CD4-positive, CD25-positive, alpha-beta regulatory T cell (primary cell): ENCODE measurements at regions not wholly inside any gene's neighbourhood (a gene's known extent, or its start where the extent isn't known, plus 50 kb on each side); places are given as distances from the start of the nearest gene placed in this dataset.

Experiments used
- ATAC-seq, 2 donors: fragments of 150-1000 bp; cut with Tn5 transposase; one replicate each; pipeline ENCODE4 v1.10.0; 2021; ENCODE audit warnings: low read depth in 2 of 2, moderate number of reproducible peaks in 2 of 2, moderate library complexity in 1 of 2
- DNase-seq, 3 donors: peaks; one replicate each; pipeline versions ENCODE4 v3.0.0 to v3.0.0-alpha.2; 2012 to 2022; ENCODE audit warnings: mixed read lengths in 1 of 3
- H3K27ac ChIP-seq: one replicate; pipeline ENCODE4 v1.7.0; 2013; ENCODE audit warnings: mild to moderate bottlenecking, low read length; ENCODE audit not compliant: insufficient read depth, poor library complexity, severe bottlenecking
- H3K27me3 ChIP-seq: one replicate; pipeline ENCODE4 v1.7.0; 2013; ENCODE audit warnings: low read length; ENCODE audit not compliant: control insufficient read depth, insufficient read depth
- H3K36me3 ChIP-seq: one replicate; pipeline ENCODE4 v1.7.0; 2013; ENCODE audit warnings: mild to moderate bottlenecking, low read length, moderate library complexity; ENCODE audit not compliant: control insufficient read depth, insufficient read depth
- H3K4me1 ChIP-seq: 2 replicates; pipeline ENCODE4 v1.7.0; 2013; ENCODE audit warnings: mild to moderate bottlenecking, low read length; ENCODE audit not compliant: insufficient read depth, control insufficient read depth, poor library complexity, severe bottlenecking
- H3K4me3 ChIP-seq: one replicate; pipeline ENCODE4 v1.7.0; 2013; ENCODE audit warnings: low read depth, mild to moderate bottlenecking, low read length, moderate library complexity
- H3K9me3 ChIP-seq, 2 experiments: 1 replicate in 1 of 2; 2 replicates in 1 of 2; pipeline ENCODE4 v1.7.0; 2013; ENCODE audit warnings: low read length in 2 of 2, mild to moderate bottlenecking in 1 of 2, moderate library complexity in 1 of 2; ENCODE audit not compliant: control insufficient read depth in 2 of 2
- H3K27ac Mint-ChIP-seq, 3 donors: one replicate each; pipeline ENCODE4 v1.8.0; 2020 to 2022; ENCODE audit warnings: mild to moderate bottlenecking in 3 of 3, mixed read lengths in 3 of 3, moderate library complexity in 2 of 3
- H3K27me3 Mint-ChIP-seq: one replicate; pipeline ENCODE4 v1.8.0; 2022; ENCODE audit warnings: mild to moderate bottlenecking, mixed read lengths
- H3K36me3 Mint-ChIP-seq: one replicate; pipeline ENCODE4 v1.8.0; 2020; ENCODE audit warnings: mixed read lengths
- H3K4me1 Mint-ChIP-seq, 4 donors: one replicate each; pipeline ENCODE4 v1.8.0; 2020 to 2022; ENCODE audit warnings: mixed read lengths in 4 of 4, mild to moderate bottlenecking in 1 of 4
- H3K4me3 Mint-ChIP-seq, 4 donors: one replicate each; pipeline ENCODE4 v1.8.0; 2020 to 2022; ENCODE audit warnings: mild to moderate bottlenecking in 4 of 4, mixed read lengths in 4 of 4, moderate library complexity in 3 of 4
- H3K9me3 Mint-ChIP-seq, 7 donors: one replicate each; pipeline ENCODE4 v1.8.0; 2020 to 2022; ENCODE audit warnings: mixed read lengths in 7 of 7, mild to moderate bottlenecking in 3 of 7, moderate library complexity in 2 of 7

DNA sequence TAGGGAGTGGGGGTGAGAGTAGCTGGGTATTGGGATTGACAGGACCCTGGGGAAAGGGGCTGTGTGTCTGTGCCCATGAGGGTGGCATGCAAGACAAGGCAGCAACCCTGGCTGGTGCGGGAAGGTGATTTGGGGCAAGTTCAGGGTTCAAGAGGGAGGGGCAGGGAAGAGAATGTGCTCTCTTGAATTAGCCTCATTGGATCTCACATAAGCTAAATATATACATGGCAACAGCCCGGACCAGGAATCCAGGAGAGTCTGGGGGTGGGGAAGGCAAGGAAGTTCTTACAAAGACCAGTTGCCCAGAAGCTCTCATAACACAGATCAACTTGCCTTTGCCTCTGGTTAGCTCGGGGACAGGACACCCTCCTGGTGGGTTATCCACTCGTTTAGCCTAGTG lies 73.3 kb downstream of the IRX3 start:
- Histone ChIP-seq H3K27me3 (no peaks in the 10 kb centered on the region), H3K27ac (no peak overlapping the region), H3K9me3 (no peaks in the 10 kb centered on the region), H3K4me1 (no peaks in the 10 kb centered on the region), H3K36me3 (no peaks in the 10 kb centered on the region), H3K4me3 (no peak overlapping the region)
- H3K9me3 Mint-ChIP-seq = no peaks in the 10 kb centered on the region
- no peak overlapping the region for H3K4me3 Mint-ChIP-seq
- H3K36me3 Mint-ChIP-seq = no peaks in the 10 kb centered on the region
- no peaks in the 10 kb centered on the region for H3K27me3 Mint-ChIP-seq
- no peak for ATAC-seq
- H3K4me1 Mint-ChIP-seq = no peaks in the 10 kb centered on the region
- no peak for DNase-seq
- no peak overlapping the region for H3K27ac Mint-ChIP-seq

DNA sequence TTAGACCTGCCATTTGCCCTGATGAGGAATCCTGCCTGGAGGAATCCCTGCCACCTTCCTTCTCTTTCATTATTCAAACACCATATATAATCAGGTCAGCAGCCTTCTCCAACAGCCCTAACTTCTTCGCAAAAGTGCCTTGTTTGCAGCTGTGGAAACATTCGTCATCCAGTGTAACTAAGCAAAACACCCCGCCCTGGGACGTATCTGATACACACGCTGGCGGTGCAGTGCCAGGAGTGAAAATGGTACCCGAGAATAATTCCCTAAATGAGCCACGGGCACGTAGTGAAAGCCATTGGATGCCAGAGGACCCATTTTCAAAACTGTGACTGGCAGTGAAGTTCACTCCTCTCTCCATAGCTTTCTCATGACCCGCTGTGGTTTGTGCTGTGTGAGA lies 73.7 kb downstream of the IRX3 start:
- Mint-ChIP-seq H3K27me3 (no peaks in the 10 kb centered on the region), H3K27ac (peak overlapping the region in 1 of 3 donors; percentile 16), H3K4me1 (no peaks in the 10 kb centered on the region), H3K9me3 (no peaks in the 10 kb centered on the region), H3K4me3 (no peak overlapping the region), H3K36me3 (no peaks in the 10 kb centered on the region)
- H3K4me1 ChIP-seq = no peaks in the 10 kb centered on the region
- no peak overlapping the region for H3K4me3 ChIP-seq
- no peak overlapping the region for H3K27ac ChIP-seq
- no peak for ATAC-seq
- no peaks in the 10 kb centered on the region for H3K9me3 ChIP-seq
- H3K36me3 ChIP-seq = no peaks in the 10 kb centered on the region
- no peaks in the 10 kb centered on the region for H3K27me3 ChIP-seq
- no peak for DNase-seq

DNA sequence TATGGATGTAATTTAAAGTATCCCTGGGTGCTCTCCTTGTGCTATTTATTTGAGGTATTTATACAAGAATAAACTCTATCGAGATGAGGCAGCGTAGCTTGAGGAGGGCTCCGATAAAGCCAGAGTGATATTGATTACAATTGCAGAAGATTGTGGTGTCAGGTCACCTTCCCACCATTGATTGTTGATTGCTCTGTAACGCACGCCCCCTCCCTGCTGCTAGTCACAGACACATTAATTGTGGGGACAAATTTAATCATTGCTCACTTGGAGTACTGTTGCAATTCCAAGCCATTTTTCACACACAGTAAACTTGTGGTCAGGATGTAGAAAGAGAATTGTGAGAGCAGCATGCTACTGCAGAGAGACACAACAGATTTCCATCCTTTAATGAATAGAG lies 75.4 kb downstream of the IRX3 start:
- Histone ChIP-seq H3K9me3 (no peaks in the 10 kb centered on the region), H3K27ac (no peak overlapping the region), H3K27me3 (no peaks in the 10 kb centered on the region), H3K36me3 (no peaks in the 10 kb centered on the region), H3K4me3 (no peak overlapping the region), H3K4me1 (no peaks in the 10 kb centered on the region)
- Mint-ChIP-seq H3K9me3 (no peaks in the 10 kb centered on the region), H3K36me3 (no peaks in the 10 kb centered on the region), H3K27me3 (no peaks in the 10 kb centered on the region), H3K27ac (no peak overlapping the region), H3K4me3 (no peak overlapping the region), H3K4me1 (no peaks in the 10 kb centered on the region)
- ATAC-seq (no peak), DNase-seq (no peak)

DNA sequence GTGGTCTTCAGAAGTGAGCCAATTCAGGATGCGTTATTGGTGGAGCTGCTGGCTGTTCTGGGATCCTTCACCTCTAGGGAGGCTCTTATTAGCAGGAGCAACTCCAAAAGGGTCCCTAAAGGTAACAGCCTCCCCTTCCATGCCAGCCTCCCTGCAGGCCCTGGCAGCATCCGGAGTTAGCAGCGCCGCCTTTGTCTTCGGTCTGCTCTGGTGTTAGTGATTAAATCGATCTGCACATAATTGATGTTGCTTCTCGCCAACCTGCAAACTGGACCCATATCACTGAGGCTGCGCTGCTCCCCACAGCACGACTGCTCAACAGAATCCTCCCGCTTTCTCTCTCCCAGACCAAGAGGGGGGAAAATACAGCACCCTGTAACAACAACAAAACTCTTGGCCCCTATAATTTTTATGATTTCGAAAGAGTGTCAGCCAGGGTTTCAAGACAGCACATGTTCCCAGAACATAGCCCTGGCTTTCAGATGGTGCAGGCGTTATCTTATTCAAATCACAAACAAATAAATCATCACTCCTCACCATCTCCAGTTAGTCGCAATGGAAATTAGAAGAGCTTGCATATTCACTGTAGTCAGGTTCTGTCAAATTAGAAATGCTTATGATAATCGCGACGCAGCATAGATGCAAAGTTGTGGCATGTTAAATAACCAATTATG lies 76.0 kb downstream of the IRX3 start:
- no peak for ATAC-seq

DNA sequence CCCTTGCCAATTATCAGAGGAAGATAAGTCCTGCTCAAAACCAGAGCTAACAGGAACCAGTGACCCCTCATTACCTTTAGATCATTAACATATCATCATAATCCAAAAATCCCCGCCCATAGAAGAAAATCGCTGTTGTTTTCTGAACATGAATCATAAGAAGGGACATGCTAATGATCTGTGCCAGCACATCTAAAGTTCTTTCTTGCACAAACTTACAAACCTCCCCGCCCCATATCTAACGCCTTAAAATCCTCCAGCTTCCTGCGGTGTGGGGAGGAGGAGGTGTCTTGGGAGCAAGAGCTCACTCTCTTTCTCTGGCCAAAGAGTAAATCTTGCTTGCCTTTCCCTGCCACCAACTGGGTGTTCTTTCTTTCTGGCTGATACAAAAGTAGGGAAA lies 78.3 kb downstream of the IRX3 start:
- no peaks in the 10 kb centered on the region for H3K27me3 ChIP-seq
- H3K4me1 ChIP-seq = no peaks in the 10 kb centered on the region
- H3K36me3 ChIP-seq = no peaks in the 10 kb centered on the region
- Mint-ChIP-seq H3K9me3 (peaks cover 0 to 1% (median 0%) of the 10 kb centered on the region in 7 donors), H3K4me3 (no peak overlapping the region), H3K27ac (no peak overlapping the region), H3K4me1 (no peaks in the 10 kb centered on the region), H3K27me3 (no peaks in the 10 kb centered on the region), H3K36me3 (no peaks in the 10 kb centered on the region)
- no peaks in the 10 kb centered on the region for H3K9me3 ChIP-seq
- DNase-seq (no peak), ATAC-seq (no peak)
- H3K4me3 ChIP-seq = no peak overlapping the region
- H3K27ac ChIP-seq = no peak overlapping the region

More for the DNA sequence above, 76.0 kb downstream of the IRX3 start:
- Histone ChIP-seq H3K27me3 (no peaks in the 10 kb centered on the region), H3K4me1 (no peaks in the 10 kb centered on the region), H3K4me3 (no peak overlapping the region), H3K9me3 (no peaks in the 10 kb centered on the region), H3K27ac (no peak overlapping the region), H3K36me3 (no peaks in the 10 kb centered on the region)
- H3K27me3 Mint-ChIP-seq = no peaks in the 10 kb centered on the region
- DNase-seq = no peak
- no peaks in the 10 kb centered on the region for H3K9me3 Mint-ChIP-seq
- no peak overlapping the region for H3K27ac Mint-ChIP-seq
- no peaks in the 10 kb centered on the region for H3K4me1 Mint-ChIP-seq
- no peaks in the 10 kb centered on the region for H3K36me3 Mint-ChIP-seq
- H3K4me3 Mint-ChIP-seq = no peak overlapping the region

DNA sequence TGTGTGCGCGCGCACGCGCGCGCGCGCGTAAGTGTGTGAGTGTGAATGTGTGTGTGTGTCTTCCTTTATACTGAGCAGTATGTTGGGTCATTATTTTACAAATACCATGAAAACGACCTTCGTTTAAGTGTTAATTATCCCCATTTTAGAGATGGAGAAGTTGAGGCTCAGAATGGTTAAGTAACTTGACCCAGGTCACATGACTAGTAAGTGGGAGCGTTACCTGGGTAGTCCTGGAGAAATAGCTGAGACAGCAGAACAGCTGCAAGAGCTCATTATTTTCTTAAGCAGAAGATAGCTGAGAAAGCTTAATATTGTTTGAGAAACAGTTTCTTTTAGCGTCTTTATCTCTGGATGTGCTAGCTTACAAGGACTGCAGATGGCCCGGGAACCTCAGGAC lies 78.8 kb downstream of the IRX3 start:
- no peaks in the 10 kb centered on the region for H3K9me3 ChIP-seq
- H3K27ac ChIP-seq = no peak overlapping the region
- ATAC-seq (no peak), DNase-seq (no peak)
- no peaks in the 10 kb centered on the region for H3K27me3 Mint-ChIP-seq
- no peaks in the 10 kb centered on the region for H3K36me3 ChIP-seq
- no peaks in the 10 kb centered on the region for H3K27me3 ChIP-seq
- H3K4me3 ChIP-seq = no peak overlapping the region
- peaks cover 0 to 1% (median 0%) of the 10 kb centered on the region in 7 donors for H3K9me3 Mint-ChIP-seq
- H3K4me1 ChIP-seq = no peaks in the 10 kb centered on the region
- H3K27ac Mint-ChIP-seq = no peak overlapping the region
- H3K36me3 Mint-ChIP-seq = no peaks in the 10 kb centered on the region
- H3K4me1 Mint-ChIP-seq = no peaks in the 10 kb centered on the region
- no peak overlapping the region for H3K4me3 Mint-ChIP-seq

DNA sequence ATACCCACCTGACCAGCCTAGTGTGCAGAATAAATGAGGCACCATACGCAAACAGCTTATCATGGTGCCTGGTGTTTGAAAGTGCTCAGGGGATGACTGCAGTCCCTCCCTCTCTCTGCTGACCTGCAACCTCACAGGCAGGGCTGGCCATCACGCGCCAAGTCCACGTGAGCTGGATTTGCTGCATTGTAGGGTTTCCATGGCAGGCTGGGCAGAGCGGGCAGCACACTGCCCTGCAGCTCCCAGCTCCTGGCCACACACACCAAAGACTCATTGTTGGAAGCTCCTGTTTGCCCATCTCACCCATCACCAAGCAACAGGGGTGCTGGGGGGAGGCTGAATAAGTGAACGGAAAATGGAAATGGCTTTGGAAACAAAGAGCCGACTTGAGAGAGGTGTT lies 81.8 kb downstream of the IRX3 start:
- Histone ChIP-seq H3K4me3 (no peak overlapping the region), H3K36me3 (no peaks in the 10 kb centered on the region), H3K4me1 (no peaks in the 10 kb centered on the region), H3K27ac (no peak overlapping the region), H3K9me3 (no peaks in the 10 kb centered on the region), H3K27me3 (no peaks in the 10 kb centered on the region)
- Mint-ChIP-seq H3K4me1 (no peaks in the 10 kb centered on the region), H3K9me3 (peaks cover 0 to 3% (median 0%) of the 10 kb centered on the region in 7 donors), H3K27me3 (no peaks in the 10 kb centered on the region), H3K36me3 (no peaks in the 10 kb centered on the region), H3K27ac (no peak overlapping the region), H3K4me3 (no peak overlapping the region)
- DNase-seq (no peak), ATAC-seq (no peak)

DNA sequence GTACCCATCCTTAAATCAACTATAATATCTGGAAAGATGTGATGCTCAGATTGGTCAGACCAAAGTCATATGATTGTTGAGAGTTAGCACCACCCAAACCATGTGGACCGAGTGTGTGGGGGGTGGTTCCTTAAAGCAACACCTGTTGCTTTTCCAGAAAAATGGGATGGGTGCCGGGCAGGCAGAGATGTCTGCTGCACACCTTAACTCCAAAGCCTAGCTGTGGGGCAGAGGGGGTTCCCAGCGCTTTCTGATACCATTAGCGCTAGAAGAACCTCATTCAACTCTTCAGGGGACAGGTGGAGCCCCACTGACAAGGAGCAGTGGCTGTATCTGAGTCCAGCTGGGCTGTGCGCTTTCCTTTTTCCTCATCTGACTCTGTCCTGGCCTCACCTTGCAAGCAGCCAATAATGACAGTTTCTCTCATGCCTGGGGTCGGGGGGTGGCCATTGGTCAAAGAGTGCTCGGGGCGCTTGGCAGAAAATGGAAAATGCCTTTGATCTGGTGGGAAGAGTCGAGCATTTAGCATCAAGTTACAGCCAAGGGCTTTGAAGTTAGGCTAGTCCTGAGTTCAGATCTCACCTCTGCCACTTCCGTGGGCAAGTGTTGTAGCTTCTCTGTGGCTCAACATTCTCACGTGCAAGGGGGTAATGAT lies 82.6 kb downstream of the IRX3 start:
- Histone ChIP-seq H3K9me3 (no peaks in the 10 kb centered on the region), H3K27ac (no peak overlapping the region), H3K4me1 (no peaks in the 10 kb centered on the region), H3K36me3 (no peaks in the 10 kb centered on the region), H3K27me3 (no peaks in the 10 kb centered on the region), H3K4me3 (no peak overlapping the region)
- no peak overlapping the region for H3K4me3 Mint-ChIP-seq
- H3K4me1 Mint-ChIP-seq = no peaks in the 10 kb centered on the region
- ATAC-seq (no peak), DNase-seq (no peak)
- H3K9me3 Mint-ChIP-seq = peaks cover 0 to 3% (median 0%) of the 10 kb centered on the region in 7 donors
- H3K27me3 Mint-ChIP-seq = no peaks in the 10 kb centered on the region
- no peak overlapping the region for H3K27ac Mint-ChIP-seq
- H3K36me3 Mint-ChIP-seq = no peaks in the 10 kb centered on the region
